B cell (primary cell): ENCODE measurements at regions not wholly inside any gene's neighbourhood (a gene's known extent, or its start where the extent isn't known, plus 50 kb on each side); places are given as distances from the start of the nearest gene placed in this dataset.

Experiments used
- CTCF ChIP-seq: fragments of 200-600 bp; IDR thresholded peaks from one replicate; pipeline ENCODE4 v1.8.0; 2022; ENCODE audit warnings: antibody characterized with exemption, mild to moderate bottlenecking
- EZH2 ChIP-seq: IDR thresholded peaks from 2 replicates; pipeline ENCODE4 v1.6.1; 2012; ENCODE audit warnings: borderline replicate concordance, low read depth, mild to moderate bottlenecking, moderate library complexity, low read length; ENCODE audit not compliant: insufficient read depth, poor library complexity, severe bottlenecking

DNA sequence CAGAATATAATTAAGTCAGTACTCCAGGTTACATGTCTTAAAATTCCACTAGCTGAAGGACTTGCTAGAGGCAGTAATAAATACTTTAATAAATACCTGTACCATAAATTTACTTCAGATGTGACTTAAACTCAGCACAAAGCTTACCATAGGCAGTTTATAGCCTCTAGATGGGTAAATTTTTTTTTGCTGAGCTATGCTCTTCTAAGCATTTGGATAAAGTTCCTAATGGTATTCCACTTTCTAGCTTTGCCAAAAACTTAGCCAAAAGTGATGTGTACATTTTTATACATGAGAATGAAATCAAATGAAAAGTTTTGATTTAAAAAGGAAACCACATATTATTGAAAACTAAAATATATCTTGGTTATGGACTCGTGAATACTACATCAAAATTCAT lies 63.7 kb upstream of the DHX40 start:
- TF ChIP-seq CTCF (no peak), EZH2 (no peak)
